NCI-H2081 (cell line): ENCODE measurements at regions not wholly inside any gene's neighbourhood (a gene's known extent, or its start where the extent isn't known, plus 50 kb on each side); places are given as distances from the start of the nearest gene placed in this dataset.

Experiments used
- DNase-seq, 2 experiments: peaks; one replicate each; lab custom pipeline; 2025; lab: John Stamatoyannopoulos, UW

DNA sequence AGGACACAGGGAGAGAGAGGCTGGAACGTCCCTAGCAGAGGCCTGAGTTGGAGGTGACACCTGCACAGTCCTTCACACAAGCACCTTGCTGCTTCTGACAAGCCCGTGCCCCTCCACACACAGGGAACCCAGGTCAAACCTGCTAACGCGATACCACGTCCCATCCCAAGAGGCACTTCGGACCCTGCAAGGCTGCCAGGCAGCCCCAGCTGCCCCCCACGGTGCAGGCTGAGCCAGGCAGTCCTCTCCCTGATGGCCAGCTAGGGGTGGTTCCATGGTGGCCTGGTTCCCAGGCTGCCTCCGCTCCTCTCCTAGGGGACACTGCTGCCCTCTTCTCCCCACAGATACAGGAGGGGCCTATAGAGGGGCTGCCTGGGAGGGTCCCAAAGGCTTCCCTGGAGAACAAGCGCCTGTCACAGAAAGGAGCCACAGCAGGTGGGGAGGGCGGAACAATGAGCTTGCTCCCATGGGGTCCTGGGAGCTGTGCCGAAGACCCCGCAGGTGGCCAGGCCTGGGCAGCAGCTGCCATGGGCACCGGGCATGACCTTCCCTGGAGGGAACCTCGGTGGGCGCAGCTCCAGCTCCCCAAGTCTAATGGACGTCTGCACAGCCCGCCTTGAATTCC is 434.2 kb upstream of the MYT1L start:
- DNase-seq, result no peak

DNA sequence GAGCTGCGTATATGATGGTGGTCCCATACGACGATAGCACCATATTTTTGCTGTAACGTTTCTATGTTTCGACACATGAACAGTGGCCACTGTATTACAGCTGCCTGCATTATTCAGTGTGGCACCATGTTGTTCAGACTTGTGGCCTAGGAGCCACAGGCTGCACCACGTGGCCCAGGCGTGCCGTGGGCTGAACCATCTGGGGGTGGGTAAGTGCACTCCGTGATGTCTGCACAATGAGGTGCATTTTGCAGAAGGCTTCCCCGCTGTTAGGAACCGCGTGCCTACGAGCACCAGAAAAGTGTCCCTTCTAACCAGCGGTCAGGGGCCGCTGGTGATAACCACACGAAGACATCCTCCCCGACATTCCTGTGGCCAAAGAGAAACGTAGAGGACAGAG is 433.7 kb upstream of the MYT1L start:
- no peak for DNase-seq

DNA sequence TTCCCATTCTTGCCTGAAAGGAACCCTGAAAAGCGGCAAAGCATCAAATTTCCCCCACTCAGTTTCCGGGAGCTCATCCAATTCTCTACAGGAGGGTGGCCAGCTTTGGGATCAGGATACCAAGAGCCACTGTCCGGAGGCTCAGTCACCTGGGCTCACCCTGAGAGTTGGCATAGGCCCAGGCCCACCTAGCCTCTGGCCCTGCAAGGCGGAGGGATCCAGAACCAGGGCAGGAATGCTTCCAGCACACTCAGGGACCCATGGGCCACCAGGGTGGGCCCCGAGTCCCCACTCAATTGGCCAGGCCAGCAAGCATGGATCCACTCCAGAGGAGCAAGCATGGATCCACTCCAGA is 432.9 kb upstream of the MYT1L start:
- peak in 1 of 2 experiments; percentile 38 for DNase-seq

DNA sequence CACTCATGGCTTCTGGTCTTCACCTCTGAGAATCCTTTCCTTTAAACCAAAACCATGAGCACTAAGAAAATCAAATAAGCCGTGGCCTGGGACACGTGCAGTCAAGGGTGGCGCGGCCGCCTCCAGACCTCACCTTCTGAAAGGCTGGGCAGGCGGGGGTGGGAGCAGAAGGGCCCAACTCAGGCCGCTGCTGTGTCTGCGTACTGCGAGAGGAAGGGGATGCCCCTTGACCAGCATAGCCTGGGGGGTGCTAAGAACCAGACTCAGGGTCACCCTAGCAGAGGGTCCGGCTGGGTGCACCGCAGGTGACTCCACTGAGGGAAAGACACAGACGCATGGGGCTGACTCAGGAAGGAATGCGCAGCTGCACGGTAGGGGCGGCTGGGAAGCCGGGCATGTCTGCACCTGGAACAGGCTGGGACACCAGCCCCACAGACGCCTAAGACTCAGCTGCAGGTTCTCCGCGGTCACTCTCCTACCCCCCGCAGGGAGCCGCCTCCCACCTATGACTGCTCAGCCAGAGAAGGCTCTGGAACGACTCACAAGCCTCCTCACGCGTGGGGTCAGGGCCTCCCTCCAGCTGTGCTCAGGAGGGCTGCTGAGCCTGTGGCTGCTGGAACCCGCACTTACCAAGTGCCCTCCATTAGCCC is 432.4 kb upstream of the MYT1L start:
- peak in 1 of 2 experiments; percentile 38 for DNase-seq

DNA sequence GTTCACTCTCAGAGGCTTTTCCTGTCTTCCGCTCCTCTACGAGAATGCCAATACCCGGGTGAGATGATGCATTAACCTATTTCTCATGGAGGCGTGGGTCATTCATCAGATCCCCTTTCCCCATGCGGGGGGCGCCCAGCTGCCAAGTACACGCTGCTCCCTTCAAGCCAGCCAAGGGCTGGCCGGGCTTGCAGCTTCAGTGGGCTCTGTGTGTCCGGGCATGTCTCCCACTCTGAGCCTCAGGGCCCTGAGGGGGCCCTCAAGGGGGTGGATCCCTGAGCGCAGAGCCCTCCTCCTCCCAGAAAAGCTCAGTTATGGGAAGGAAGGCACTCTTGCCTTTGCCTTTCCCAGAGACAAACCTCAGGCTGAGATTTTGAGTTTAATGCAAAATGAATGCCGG is 431.8 kb upstream of the MYT1L start:
- no peak for DNase-seq

DNA sequence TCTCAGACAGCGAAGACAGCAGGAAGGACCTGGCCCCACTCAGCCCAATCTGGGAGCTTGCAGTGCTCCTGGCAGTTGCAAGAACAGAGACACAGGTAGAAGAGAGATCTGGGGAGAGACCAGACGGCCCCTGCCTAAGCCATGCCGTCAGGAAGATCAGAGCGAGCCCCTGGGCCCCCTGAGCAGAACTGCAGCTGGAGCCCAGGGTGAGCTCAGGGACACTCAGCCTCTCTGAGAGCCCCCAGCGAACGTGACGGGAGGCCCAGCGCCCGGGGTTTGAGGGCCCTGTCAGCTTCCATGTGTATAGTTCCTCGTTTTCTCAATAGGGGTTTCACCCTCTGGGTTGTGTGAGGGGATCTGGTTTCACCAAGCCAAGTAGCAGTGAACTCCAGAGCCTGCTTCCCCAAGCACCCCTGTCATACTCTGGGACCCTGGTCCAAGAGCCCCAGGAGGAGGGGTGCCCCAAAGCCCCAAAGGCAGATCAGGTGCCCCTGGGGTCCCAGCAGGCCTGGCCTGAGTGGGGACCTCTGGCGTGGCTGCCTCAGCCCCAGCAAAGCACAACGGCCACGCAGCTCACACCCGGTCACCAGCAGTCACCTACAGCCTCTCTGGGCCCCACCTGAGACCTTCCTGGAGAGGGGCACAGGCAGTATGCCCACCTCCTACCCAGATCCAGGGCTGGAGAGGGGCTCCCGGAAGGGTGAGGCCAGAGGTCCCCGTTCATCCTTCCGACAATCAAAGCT is 431.3 kb upstream of the MYT1L start:
- no peak for DNase-seq

DNA sequence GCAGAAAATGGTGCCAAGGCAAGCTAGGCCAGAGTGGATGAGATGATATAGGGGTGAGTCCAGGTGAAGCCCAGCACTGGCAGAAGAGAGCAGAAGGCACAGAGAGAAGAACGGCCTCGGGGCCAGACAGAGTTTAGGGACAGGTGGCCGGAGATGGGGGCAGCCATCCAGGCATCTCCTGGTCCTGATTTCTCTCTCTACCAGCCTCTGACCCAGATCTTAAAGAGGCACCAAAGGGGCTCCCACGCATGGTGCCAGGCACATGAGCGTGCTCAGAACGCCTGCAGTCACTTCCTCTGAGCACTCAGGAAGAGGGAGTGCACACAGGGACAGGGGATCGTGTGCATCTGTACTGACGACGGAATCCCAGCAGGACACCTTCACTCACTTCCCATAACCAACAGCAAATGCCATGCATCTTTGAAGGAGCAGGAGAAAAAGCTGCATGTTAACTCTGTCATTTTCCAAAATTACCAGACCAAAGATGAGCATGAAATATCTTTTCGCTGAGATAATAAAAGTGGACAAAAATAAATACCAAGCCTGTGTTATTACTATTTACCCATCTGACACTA is 427.8 kb upstream of the MYT1L start:
- DNase-seq, result no peak

DNA sequence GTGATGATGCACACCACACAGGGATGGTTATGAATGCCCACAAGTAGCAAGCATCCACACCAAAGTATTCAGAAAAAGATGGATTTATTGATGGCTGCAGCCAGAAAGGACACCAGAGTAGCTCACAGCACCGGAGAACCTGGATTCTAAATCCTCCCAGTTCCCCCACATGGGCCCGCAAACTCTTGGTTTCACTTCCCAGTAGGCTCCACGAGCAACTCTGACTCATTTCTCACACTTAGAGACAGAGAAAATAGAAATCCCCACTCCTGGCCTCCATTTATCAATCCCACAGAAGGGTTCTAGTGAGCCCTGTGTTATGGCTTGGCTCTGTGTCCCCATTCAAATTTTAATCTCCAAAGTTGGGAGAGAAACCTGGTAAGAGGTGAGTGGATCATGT is 426.7 kb upstream of the MYT1L start:
- DNase-seq, result no peak

DNA sequence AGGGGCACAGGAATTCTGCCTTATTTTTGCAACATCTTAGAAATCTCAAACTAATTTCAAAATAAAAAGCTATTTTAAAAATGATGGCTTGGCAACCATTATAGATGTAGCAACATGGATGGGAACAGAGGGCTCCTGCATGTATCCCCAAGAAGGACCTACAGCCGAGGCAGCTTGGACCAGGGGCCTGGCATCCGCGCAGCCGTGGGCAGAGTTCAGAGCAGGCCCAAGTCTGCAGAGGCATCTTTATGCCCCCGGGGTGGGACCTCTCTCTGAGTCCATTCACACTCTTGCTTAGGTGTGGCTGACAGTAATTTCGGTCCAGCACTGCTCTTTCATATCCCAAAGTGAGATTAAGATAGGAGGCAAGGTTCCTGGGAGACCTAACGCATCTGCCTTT is 425.8 kb upstream of the MYT1L start:
- DNase-seq, result no peak

DNA sequence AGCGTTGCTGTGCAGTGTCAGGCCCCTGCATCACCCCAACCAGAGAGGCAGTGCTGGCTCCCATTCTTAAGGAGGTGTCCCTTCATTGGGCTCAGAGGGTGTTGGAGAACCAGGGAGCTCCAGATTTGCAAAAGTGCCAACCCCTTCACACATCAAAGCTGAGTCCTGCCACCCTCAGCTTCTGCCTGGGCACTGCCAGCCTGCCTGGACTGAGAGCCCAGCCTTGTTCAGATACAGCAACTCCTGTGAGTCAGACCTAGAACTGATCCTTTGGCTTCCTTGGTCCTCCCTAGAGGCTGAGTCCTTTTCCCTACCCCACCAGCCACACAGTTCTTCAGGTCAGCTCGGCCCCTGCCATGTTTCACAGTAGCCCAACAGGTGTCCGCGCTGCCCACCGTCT is 424.9 kb upstream of the MYT1L start:
- DNase-seq, result no peak

DNA sequence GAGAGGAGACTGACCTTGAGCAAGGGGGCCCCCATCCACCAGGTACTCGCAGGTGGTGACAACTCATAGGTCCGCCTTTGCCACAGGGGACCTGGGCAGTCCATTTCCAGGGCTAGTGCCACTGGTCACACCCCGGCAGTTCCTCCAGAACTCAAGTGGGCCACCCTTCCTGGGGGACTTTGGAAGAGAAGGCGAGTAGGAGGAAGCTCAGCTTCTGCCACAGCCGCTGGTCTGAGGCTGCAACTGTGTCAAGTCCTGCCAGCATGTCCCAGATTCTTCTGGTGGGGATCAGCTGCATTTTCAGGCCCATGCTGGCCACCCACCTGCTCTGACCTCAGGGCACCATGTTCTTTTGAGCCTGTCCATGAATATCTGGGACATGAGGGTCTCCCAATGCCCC is 423.9 kb upstream of the MYT1L start:
- DNase-seq, result no peak

DNA sequence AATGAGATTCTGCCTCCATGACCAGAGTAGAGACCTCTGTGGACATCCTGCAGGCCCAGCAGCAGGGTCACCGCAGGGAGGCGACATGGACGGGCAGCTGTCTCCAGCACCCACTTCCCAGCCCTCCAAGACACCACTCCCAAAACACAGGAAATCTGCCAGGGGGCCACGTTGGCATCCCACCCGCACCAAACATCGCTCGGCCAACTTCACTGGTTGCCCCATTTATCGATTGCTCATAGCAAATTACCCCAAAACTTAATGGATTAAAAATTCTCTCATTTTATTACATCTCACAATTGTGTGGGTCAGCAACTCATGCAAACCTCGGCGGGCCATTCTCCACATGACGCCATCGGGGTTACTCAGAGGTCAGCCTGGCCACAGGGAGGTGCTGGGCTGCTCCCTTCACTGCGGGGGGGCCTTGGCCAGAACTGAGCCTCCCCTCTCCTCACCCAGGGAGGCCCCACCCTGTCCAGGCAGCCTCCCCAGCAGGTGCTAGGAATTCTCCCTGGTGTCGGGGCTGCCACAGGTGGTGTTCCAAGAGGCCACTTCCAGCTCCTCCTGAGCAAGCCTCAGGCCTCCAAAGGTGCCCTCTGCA is 420.7 kb upstream of the MYT1L start:
- no peak for DNase-seq

DNA sequence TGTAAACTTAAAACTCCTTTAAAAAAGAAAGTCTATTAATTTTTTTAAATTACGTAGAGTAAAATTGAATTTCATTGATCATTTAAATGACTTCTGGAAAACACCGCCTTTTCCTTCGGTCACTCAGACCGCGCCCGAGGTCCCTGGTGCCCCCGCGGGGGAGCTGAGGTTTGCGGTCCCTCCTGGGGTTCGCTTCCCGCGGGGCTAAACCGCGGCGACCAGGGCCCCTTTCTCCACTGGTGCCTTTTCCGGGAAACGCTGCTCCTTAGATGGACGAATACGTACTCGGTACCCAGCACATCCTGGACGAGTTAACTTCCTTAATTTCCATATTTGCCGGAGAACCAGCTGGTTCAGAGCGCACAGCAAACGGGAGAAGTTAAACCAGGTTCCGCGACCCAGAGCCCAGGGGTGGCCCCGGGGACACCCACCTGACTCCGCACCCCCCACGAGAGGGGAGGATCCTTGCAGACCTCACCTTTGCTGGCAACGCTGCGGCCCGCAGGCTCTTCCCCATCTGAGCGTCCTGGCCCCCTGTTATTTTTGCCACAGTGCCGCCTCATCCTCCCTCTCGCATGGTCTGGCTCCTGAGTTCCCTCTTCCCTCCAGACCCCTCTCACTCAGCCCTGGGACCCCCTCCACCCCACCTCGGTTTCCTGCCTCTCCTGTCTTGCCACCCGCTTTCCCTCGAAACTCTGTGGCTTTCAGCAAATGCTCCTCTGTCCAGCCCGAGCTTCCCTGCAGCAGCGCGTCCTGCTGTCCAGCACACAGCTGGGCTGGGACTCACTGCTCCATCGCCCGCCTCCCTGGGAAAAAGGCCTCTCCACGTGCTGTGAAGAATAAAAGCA is 420.0 kb upstream of the MYT1L start:
- DNase-seq, result no peak

DNA sequence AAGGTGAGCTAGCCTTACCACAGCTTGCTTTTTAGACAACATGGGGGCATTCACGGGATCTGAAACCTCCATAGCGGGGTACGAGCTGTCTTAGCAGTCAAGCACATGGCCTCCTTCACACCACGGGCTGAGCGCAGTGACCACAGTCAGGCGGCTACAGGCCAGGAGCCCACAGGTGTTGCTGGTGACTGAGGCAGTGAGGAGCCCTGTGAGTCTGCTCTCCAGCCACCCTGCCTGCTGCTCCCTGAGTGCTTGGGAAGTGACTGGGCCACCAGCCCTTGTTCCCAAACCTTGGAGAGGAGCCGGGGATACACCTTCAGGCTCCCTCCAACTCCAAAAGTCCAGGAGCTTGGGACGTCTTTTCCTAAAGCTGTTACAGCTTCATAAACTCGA is 418.1 kb upstream of the MYT1L start:
- DNase-seq, result no peak

DNA sequence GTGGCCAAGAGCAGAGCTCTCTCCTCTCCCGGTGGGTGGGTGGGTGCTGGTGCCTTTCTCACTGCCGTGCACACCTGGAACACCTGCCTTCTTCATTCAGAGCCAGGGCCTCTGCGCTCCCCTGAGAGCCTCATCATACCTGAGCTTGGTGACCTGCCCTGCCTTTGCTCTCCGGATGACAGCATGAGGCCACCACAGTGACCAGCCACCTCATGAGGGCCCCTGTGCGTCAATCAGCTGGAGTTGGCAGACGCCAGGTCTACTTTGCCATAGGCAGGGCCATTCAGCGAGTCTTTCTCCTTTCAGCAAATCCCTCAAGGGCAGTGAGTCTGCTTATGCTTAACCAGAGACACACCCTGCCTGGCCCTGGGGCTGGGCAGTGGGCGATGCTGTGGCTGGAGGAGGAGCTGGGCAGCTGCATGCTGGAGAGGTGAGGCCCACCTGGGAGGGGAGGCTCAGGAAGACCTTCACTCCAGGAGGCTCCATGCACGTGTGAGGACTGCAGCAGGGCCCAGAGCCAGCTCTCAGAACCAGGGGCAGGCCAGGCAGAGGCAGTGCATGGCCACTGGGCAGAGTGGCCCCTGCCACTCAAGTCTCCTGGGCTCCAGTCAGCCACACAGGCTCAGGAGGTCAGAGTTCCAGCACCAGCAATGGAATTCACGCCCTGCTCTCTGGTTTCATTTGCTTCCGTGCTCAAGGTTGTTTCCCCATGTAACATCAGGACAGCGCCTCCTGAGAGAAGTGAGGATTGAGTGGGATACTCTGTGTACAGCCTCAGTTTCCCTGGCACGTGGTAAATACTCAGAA is 417.5 kb upstream of the MYT1L start:
- no peak for DNase-seq

DNA sequence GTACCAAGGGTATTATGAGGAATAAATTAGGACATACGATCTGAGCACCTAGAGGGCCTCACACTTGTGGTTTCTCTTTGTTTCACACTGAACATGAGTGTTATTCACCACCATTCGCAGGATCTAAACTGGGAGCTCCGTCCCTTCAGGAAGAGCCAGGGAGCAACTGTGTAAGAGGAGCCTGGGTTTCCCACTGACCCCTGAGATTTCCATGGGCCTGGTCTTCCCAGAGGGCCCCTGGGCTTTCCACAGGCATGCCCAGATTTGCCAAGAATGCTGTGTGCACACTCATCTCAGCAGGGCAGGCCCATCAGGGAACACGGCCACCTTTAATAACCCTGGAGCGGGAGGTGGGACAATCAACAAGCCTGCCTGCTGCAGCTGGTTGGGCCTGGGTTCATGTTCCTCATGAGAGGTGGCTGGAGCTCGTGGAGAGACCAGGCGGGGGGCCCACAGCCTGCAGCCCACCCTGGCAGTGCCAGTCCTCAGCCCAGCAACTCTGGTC is 416.8 kb upstream of the MYT1L start:
- DNase-seq, result no peak

DNA sequence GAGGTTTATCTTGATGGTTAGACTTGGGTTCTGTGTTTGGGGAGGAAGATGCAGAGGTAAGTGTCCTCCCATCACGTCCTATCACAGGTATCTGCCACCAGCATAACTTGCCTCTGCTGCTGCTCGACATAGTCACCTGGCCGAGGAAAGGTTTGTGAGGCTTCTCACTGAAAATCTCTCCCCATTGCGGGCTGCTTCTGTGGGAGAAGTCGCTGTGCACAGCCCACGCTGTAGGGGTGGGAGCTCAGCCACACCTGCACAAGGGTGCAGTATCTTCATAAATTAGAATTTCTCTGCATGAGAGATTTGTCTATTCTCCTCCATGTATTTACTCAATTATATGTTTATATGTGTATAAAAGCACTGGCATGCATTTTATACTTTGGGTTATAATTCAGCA is 415.7 kb upstream of the MYT1L start:
- no peak for DNase-seq

DNA sequence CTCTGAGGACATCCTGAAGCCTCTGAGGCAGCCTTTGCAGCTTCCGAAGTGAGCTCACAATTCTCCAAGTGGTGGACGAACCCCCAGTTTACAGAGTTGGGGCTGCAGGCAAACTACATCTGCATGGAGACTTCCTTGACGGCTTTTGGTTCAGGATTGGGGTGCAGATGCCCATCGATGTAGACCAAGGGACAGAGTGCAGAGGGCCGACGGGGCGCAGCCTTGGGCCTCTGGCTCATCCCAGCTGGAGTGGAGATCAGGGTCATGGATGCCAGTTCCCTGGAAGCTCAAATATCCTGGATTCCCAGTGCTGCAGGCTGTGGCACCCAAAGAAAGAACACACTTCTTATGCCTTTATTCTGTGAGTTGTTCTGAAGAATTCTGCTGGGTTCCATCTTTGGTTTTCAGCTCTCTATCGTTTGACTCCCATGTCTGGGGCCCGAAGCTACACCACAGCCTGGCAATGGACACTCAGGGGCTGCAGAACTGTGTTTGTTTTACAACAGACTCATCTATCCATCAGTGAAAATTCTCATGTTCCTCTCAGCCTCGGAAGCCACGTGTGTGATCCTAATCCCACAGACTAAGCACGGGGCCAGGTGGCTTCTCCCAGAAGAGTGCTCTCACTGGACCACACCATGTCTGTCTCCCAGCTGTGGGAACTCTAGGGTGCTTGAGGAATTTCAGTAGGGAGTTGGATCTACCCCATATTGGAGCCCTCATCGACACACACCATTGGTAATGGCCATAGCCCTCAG is 414.1 kb upstream of the MYT1L start:
- DNase-seq, result no peak

DNA sequence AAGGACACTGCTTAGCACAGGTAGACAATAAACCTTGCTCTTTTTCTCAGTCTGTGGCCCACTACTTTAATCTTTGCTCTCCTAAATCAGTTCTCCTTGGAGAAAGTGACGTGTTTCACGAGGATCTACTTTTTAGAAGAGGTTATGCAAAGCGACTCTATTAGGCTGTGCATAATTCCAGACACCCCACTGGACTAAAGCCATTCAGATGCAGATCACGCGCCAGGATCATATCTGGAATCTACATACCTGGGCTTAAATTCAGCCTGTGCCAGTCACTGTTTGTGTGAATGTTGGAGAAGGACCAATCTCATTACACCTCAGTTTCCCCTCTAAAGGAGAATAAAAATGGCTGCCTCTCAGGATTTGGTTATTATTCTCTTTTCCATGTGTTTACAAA is 413.0 kb upstream of the MYT1L start:
- DNase-seq, result no peak

DNA sequence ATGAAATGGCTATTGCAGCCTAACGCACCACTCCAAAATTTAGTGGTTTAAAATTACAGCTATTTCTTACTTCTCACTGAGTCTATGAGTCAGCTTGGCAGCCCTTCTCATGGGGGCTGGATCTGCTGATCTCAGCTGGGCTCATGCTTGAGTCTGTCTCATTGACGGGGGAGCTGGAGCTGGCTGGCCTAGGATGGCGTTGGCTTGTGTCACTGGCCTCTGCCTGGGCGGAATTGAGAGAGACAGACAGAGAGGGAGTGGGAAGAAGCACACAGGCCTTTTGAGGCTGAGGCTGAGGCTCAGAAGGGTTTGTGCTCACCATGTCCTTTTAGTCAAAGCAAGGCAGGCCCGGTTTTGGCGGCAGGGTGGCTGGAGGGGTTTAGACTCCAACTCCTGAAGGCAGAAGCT is 412.1 kb upstream of the MYT1L start:
- peak in 1 of 2 experiments; percentile 35 for DNase-seq
